Activated T-helper 1 cell treated with Interleukin-2 at 50 U/mL for 16 hours (primary cell): ENCODE measurements at regions not wholly inside any gene's neighbourhood (a gene's known extent, or its start where the extent isn't known, plus 50 kb on each side); places are given as distances from the start of the nearest gene placed in this dataset.

ENCODE experiments used
- DNase-seq: peaks from one replicate; pipeline ENCODE4 v3.0.0-alpha.2; 2020; ENCODE audit warnings: low read depth

DNA sequence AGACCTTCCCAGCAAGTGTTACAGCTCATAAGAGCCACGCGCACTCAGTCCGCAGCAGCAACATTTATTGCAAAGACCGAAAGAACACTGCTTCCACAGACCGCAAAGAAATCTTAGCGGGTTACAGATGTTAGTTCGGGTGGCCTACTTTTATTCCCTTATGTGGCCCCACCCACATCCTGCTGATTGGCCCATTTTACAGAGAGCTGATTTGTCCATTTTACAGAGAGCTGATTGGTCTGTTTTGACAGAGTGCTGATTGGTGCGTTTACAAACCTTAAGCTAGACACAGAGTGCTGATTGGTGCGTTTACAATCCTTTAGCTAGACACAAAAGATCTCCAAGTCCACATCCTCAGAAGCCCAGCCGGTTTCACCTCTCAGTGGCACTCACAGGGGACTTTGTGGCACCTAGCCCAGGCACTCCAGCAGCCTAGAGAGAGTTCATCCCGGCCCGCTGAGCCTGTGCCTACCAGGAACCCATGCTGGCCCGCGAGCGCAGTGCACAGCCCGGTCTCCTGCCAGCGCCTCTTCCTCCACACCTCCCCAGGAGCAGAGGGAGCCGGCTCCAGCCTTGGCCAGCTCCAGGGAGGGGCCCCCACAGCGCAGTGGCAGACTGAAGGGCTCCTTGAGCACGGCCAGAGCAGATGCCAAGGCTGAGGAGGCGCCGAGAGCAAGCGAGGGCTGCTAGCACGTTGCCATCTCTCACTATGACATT is 244.3 kb upstream of the TSHZ2 start:
- DNase-seq, result no peak

DNA sequence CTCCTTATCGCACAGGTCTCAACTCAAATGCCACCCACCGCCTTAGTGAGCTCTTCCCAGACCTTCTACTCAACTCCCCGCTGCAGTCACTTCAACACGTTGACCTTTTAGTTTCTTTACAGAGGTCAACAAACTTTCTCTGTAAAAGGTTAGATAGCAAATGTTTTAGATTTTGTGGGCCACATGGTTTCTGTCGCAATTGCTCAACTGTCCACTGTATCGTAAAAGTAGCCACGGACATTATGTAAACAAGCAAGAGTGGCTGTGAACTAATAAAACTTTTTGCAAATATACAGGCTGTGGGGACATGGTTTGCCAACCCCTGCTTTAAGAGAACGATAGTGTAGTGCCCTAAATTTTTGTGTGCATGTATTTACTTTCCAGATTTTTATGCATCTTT is 247.6 kb upstream of the TSHZ2 start:
- DNase-seq, result no peak

DNA sequence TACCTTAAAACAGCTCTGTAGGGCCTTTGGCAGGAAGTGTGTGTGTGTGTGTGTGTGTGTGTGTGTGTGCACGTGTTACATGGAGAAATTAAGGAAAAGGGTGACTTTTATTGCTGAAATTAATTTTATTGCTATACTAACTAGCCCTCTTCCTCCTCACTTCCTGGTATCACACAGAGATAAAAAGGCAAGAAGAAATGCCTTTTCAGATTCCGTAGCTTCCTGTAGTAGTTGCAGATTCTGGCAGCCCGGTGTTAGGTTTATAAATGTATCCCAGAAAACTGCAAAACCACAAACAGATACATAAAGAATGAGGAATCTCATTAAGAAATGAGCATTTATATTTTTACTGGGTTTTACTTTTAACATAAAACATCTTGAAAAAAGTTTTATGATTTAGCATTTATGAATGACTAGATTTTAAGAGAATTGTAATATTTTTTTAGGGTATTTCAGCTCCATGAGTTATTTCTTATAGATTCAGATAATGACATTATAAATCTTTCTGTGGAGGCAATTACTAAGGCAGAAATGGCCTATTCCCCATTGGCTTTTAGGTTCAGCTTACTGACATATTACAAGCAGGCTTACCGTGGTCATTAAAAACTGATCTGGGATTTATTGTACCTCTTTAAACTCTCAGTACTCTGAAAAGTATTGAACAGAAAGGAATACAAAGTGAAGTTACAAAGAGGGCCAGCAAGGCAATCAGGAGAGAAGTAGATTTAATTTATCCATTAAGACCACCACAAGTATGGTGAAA is 249.1 kb upstream of the TSHZ2 start:
- no peak for DNase-seq

DNA sequence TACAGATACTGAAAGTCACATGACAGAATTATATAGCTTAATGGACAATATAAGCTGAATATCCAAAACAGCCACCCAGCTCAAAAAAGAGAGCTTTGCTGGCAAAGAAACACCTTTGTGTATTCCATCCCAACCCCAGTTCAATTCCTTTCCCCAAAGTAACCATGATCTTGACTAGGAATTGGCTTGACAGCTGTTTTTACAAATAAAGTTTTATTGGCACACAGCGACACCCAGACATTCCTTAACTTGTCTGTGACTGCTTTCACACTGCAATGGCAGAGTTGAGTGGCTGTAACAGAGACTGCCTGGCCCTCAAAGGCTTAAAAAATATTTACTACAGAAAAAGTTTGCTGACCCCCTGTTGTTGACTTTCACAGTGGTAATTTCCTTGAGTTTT is 264.0 kb upstream of the TSHZ2 start:
- no peak for DNase-seq

DNA sequence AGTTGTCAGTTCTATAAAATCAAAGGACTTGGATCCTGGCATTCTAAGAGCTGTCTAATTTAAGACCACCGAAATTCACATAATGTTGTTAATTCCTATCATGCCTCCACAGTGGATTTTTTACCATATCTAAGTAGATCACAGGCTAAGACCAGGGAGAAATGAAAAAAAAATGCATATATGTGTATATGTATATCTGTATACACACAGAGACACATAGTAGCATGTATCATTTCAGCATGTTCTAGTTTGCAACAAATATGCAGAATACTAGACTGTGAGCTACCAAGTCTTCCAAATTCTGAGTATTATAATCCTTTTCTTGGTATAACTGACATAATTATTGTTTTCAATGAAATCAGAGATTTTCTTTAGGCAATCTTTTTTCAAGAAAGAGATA is 267.6 kb upstream of the TSHZ2 start:
- DNase-seq, result no peak

DNA sequence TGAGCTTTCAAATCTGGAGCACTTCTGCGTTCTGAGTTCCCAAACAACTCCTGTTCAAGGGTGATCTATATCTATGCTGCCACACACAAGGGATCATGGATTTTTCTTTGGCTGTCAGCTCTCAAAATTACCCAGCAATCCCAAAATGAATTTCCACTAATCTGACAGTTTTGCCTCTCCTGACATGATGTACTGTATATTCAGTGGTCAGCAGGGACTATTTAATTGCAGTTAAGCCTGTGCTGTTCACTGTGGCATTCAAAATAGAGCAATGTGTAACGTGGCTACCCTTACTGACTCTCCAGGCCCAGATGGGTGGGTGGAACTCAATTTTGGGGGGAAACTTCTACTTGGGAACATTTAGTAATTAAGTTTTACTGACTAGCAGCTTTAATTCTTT is 283.8 kb upstream of the TSHZ2 start:
- DNase-seq, result no peak

DNA sequence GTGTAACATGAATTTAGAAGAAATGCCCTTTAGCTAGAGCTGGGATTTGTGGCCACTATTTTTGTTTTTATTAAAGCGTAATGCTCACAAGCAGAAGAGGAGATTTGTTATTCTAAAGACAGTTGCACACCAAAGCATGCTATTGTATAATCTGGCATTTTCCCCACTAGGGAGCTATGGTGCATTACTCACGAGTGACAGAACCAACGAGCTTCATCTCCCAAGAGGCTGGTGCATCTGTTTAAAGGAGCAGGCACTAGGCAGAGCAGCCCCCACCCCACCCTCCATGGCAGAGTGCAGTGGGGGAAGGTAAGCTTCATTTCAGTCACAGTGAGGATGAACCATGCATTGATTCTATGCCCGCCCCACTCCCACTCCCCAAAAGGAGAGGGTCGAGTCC is 287.3 kb upstream of the TSHZ2 start:
- DNase-seq, result no peak

DNA sequence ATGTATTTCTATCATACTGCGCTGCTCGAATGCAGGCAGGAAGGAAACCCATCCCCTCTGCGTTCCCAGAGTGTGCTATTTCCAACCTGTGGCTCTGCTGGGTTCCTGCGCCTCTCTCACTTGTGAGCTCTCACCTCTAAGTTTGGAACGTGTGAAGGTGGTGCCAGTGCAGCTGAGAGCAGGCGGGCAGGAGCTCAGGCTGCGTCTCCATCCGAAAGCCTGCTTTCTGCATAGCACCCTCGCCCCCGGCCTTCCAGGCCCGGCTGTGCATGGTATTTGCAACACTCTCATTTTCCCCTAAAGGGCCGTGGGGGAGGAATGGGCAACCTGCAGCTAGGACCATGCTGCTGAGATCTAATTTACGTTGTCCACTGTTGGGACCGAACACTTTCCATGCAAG is 288.0 kb upstream of the TSHZ2 start:
- DNase-seq, result no peak

DNA sequence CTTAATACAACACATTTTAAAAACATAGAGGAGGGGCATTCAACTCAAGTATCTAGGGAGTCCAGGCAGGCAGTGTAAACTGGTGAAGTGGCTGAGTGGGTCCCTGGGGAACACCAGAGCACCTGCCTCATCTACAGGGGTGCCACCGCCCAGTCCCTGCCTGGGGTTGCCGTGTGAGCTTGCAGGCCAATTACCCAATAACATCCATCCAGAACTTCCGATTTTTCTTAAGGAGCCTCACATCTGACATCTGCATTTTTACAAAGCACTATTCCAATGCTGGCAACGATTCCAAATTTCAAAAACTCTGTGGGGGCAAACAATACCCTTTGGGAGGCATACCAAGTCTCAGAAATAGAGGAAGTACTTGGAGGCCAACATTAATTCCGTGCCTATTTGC is 288.4 kb upstream of the TSHZ2 start:
- DNase-seq, result no peak

DNA sequence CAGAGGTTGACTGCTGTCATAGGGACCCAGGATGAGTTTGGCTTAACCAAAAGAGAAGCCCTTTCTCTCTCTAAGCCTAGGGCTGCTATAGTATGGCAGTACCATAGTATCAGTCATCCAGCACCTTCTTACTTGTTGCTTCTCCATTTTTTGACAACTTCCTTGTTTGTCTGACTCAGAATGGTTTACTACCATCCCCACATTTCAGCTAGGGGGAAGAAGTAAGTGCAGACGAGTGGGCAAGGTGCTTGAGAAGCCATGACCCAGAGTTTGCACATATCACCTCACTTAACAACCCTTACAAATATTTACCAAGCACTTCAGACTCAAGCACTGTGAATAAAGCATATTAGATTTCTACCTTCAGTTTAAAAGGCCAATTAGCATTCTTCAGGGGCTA is 289.9 kb upstream of the TSHZ2 start:
- DNase-seq, result no peak

DNA sequence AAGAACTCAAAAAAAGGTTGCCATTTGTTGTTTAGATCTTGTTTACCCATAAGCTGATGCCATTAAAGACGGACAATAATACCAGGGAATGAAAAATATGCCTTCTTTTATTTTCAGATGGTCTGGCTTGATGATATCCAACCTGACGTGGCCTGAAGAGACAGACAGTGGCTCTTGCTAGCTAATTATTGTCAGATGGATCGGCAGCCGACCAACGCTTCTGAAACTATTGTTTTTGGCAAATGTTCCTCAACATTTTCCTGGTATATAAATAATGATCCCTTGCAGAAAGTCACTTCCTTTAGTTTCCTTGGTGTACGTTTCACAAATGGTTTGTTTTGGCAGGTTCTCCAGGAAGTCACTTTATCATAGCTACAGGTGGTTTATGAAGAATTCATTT is 290.9 kb upstream of the TSHZ2 start:
- DNase-seq, result no peak

DNA sequence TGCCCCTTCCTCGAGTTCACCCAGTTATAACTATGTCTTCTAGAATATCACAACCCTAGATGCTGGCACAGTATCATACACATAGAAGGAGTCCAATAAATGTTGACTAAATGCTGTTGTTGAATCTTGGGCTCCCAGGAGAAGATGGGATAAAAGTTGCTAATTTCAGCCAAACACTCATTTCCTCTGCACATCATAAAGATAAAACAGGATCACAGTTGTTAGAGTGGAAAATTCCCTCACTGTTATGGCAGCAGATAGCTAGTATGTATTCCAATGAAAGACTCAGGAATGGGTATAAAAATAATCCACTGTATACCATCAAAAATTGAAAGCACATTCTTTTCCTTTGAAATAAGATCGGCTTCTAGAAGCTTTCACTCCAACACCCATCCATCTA is 294.9 kb upstream of the TSHZ2 start:
- no peak for DNase-seq

DNA sequence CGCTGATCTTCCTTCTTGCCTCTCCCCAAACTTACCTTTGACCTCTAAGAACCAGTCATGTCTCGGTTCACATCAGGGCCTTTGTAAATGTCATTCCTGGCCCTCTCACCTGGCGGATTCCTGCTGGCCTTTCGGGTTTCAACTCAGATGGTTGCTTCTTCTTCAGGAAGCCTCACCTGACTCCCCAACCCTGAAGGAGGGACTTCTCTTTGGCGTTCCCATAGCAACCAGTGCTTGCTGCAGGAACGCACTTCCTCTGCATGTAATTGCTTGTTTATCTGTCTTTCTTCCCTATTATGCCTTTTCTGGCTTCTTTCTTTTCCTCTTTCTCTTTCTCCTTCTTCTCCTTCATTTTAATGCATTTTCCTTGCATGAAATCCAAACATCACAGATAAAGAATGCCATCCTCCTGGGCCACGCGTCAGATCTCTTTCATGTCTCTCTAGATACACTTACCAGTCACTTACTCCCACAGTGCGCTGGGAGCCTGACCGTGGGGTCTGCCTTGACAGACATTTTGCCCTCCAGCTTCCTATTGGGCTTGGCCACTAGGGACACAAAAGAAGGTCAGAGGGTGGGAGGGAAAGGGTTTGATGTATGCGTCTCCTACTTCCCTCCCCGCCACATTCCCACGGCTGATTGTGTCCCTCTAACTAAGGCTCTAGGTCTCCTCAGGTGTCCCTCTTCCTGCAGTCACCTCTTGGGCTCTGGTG is 295.7 kb upstream of the TSHZ2 start:
- DNase-seq, result no peak

DNA sequence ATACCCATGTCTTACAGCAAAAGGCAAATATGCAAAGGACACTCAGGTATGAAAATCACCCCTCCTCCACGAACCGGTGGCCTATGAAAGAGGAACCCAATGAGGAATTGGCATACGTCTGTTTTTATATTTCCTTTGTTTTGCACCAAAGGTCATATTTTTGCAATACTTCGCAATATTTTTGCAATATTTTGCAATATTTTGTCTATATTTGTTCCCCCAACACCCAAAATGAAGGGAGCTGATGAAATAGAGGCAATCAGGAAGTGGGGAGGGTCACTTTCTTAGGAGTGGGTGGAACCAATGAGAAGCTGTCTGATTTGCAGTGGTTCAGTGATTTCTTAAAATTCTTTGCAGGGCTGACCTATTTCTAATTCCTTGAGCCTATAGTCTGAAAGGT is 296.8 kb upstream of the TSHZ2 start:
- DNase-seq, result no peak

DNA sequence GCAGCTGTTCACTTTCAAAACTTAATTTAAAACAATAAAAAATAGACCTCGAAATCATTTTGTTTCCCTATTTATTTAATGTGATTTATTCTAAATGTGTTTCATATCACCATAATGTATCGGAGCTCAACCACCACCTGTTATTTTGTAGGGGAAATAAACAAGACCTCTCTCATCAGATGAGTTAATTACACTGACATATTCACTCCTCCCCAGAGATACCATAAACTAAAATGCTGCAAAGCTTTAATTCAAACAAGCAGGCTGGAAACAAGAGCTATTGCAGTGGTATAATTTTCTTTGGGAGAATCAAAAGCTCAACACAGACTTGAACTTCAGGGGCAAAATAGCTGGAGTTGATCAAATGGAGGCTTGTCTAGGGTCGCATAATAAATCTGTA is 303.5 kb upstream of the TSHZ2 start:
- no peak for DNase-seq

DNA sequence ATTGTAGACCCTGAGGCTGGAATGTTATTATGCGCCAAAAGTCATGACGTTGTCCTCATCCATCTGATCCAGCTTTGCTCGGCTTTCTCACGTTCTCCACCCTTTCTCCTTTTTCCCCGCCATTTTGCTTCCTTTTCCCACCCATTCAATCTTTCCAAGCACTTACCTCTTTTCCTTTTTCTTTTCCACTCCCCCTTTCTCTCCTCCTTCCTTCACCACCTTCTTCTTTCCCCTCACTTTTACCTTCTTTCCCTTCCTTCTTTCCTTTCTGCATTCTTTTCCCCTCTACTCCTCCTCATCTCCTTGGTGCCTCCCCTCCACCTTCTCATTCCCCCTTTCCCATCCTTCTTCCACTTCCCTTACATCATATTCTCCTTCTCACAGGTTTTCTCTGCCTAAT is 304.8 kb upstream of the TSHZ2 start:
- DNase-seq, result no peak

DNA sequence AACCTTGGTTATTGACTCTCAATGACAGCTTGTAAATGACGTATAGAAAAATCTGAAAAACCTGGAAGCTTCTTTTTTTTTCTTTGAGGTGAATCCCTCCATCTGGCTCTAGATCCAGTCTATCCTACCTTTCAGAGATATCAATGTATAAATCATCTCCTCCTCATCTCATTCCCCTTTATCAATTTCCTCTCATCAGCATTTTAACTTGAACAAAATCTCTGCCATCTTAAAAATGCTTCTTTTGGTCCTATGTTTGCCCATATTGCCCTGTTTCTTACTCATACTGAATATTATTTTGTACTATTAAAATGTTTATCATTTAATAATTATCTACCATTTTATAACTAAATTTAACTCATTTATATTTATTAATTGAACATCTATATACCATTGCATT is 306.7 kb upstream of the TSHZ2 start:
- DNase-seq, result no peak

DNA sequence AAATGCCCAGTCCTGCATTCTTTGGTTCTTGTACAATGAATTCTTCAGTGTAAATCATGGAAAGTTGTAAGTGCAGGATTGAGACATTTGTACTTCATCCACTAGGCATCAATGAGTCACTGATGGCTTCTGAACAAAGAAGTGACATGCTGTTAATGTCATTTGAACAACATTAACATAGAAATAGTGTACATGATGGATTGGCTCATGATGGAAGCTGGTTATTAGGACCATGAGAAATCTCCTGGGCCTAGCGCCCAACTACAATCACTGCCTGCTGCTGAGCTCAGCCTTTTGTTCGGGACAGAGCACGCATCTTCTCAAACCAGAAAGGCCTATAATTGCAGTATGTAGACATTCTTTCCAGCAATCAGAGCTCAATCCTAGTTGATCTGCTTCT is 316.8 kb upstream of the TSHZ2 start:
- DNase-seq, result no peak

DNA sequence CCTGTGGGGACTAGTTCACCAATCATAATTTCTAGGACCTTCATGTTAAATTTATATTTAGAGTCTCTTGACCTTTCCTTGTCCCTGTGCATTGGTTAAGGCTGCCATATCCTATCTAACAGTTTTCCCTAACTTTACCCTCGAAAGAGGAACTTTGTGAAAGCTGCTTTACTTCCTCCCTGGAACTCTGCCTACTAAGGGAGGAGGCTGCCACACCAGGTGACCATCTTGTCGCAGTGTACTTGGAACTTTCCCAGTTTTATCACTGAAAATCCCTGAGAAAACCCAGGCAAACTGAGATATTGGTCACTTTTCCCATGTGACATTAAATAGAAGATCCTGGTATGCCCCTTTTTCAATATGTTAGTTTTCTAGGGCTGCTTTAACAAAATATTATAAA is 317.6 kb upstream of the TSHZ2 start:
- DNase-seq, result no peak

DNA sequence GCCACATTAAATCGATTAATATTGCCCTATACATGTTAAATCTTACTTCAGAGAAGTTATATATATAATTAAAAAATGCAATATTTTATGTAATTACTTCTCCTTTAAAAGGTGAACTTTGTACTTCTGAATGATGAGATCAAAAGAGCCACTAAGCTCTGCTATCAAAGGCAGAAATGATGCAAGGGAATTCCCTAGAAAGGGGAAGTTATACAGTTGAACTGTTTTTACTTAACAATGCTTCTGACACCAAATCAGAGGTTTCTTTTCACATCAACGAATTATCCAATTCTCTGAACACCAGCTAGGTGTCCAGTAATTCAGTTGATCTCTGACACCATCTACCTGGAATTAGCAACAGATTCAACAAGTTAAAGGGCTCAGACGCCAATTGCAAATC is 319.9 kb upstream of the TSHZ2 start:
- no peak for DNase-seq

DNA sequence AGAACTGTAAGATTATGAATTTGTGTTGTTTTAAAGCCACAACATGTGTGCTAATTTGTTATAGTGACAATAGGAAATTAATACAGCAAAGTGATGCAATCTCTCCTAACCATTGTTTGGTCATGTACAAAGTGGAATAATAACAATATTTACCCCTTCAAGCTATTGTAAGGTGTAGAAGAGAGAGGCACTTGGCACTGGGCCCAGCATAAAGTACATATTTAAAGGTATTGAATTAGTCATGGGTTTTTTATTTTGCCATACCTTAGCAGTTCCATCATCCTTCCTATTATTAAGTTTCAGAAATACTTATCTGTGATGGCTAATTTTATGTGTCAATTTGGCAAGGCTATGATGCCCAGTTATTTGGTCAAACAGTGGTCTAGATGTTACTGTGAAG is 322.4 kb upstream of the TSHZ2 start:
- DNase-seq, result no peak

DNA sequence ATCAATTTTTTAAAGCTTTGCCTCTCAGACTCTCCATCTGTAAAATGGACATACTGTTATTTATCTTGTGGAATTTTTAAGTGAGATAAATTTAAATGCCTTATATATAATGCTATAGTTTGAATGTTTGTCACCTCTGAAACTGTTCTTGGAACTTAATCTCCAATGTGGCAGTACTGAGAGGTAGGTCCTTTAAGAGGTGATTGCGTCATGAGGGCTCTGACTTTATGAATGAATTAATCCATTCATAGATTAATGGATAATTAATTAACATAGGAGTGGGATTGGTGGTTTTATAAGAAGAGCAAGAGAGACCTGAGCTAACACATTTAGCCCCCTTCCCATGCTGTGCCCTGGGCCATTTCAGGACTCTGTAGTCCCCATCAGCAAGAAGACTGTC is 326.3 kb upstream of the TSHZ2 start:
- DNase-seq, result no peak

DNA sequence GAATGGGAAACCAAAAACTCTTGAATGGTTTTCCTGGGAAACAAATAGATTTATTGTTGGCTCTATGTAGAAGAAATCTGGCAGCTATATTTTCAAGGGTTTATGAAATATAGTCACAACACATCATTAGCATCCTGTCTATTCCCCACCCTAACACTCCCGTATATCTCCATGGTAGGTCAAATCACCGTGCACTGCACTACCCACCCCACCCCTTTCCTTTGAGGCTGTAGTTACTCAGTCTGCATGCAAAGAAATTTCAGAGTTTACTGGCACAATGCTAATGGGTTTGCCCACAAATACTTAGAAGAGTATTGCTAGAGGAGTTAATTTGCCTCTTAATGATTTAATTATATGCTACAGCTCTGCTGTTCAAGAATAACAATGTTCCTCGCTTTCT is 329.1 kb upstream of the TSHZ2 start:
- DNase-seq, result no peak
